HFFc6 (cell line): ENCODE measurements at regions not wholly inside any gene's neighbourhood (a gene's known extent, or its start where the extent isn't known, plus 50 kb on each side); places are given as distances from the start of the nearest gene placed in this dataset.

Source experiments
- DNase-seq: peaks from one replicate; pipeline ENCODE4 v3.0.0-alpha.2; 2018
- H3K27ac Mint-ChIP-seq: 2 replicates; pipeline ENCODE4 v1.8.0; 2020; ENCODE audit warnings: mild to moderate bottlenecking, mixed read lengths
- H3K27me3 Mint-ChIP-seq: 2 replicates; pipeline ENCODE4 v1.8.0; 2021; ENCODE audit warnings: mild to moderate bottlenecking, moderate library complexity, mixed read lengths; ENCODE audit not compliant: insufficient read depth
- H3K36me3 Mint-ChIP-seq: 2 replicates; pipeline ENCODE4 v1.8.0; 2021; ENCODE audit warnings: low read depth, mixed read lengths
- H3K4me1 Mint-ChIP-seq: 2 replicates; pipeline ENCODE4 v1.8.0; 2020; ENCODE audit warnings: low read depth, mixed read lengths
- H3K4me3 Mint-ChIP-seq: 2 replicates; pipeline ENCODE4 v1.8.0; 2020; ENCODE audit warnings: mild to moderate bottlenecking, moderate library complexity, mixed read lengths
- H3K9me3 Mint-ChIP-seq: 2 replicates; pipeline ENCODE4 v1.8.0; 2020; ENCODE audit warnings: mild to moderate bottlenecking, mixed read lengths
- TF ChIP-seq, protein P1 (sequence below): fragments of 200-600 bp; sonication (generic); IDR thresholded peaks from 2 replicates; pipeline ENCODE4 v1.5.0; 2021; ENCODE audit warnings: antibody characterized with exemption, mild to moderate bottlenecking

DNA sequence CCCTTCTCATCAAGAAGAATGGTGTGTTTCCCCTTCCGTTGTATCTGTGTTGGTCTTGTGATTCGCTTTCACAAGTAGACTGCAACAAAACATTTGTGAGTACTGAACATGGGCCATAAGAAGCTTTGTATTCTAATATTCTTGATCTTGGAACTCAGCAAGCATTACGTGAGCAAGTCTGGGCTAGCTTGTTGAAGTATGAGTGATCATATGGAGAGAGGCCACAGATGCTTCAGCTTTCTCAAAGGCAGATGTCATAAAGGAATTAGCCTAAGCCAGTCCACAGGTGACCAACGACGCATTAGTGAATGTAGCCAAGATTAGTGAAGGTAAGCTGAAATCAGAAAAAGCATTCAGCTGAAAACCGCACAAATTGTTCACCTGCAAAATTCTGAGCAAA, 609.6 kb upstream of the NEGR1 start:
- H3K36me3 Mint-ChIP-seq, result no peaks in the 10 kb centered on the region
- no peak for DNase-seq
- TF ChIP-seq, protein P1, sequence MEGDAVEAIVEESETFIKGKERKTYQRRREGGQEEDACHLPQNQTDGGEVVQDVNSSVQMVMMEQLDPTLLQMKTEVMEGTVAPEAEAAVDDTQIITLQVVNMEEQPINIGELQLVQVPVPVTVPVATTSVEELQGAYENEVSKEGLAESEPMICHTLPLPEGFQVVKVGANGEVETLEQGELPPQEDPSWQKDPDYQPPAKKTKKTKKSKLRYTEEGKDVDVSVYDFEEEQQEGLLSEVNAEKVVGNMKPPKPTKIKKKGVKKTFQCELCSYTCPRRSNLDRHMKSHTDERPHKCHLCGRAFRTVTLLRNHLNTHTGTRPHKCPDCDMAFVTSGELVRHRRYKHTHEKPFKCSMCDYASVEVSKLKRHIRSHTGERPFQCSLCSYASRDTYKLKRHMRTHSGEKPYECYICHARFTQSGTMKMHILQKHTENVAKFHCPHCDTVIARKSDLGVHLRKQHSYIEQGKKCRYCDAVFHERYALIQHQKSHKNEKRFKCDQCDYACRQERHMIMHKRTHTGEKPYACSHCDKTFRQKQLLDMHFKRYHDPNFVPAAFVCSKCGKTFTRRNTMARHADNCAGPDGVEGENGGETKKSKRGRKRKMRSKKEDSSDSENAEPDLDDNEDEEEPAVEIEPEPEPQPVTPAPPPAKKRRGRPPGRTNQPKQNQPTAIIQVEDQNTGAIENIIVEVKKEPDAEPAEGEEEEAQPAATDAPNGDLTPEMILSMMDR, result no peak

GRCh38 chr1:72885841-72886240, 603.5 kb upstream of the NEGR1 start:
- Mint-ChIP-seq H3K9me3 (0 out of 2 replicates have a peak, but pooled peaks cover 3% of the 10 kb centered on the region), H3K27ac (no peak overlapping the region), H3K36me3 (no peaks in the 10 kb centered on the region), H3K27me3 (no peaks in the 10 kb centered on the region), H3K4me1 (no peaks in the 10 kb centered on the region), H3K4me3 (no peak overlapping the region)
- no peak for DNase-seq
- TF ChIP-seq, protein P1, result no peak

More for the DNA sequence above, 609.6 kb upstream of the NEGR1 start:
- Mint-ChIP-seq H3K4me3 (no peak overlapping the region), H3K9me3 (peaks cover 15% of the 10 kb centered on the region; the same call in 1 of the 2 replicates), H3K27ac (no peak overlapping the region), H3K27me3 (no peaks in the 10 kb centered on the region), H3K4me1 (no peaks in the 10 kb centered on the region)

GRCh38 chr1:72885017-72885416, 602.7 kb upstream of the NEGR1 start:
- 0 out of 2 replicates have a peak, but pooled peaks cover 3% of the 10 kb centered on the region for H3K9me3 Mint-ChIP-seq
- TF ChIP-seq, protein P1, result no peak
- no peaks in the 10 kb centered on the region for H3K4me1 Mint-ChIP-seq
- H3K4me3 Mint-ChIP-seq, result no peak overlapping the region
- H3K27me3 Mint-ChIP-seq, result no peaks in the 10 kb centered on the region
- no peak overlapping the region for H3K27ac Mint-ChIP-seq
- DNase-seq, result no peak
- no peaks in the 10 kb centered on the region for H3K36me3 Mint-ChIP-seq

- Mint-ChIP-seq H3K36me3 (no peaks in the 10 kb centered on the region), H3K4me1 (no peaks in the 10 kb centered on the region), H3K27ac (no peak overlapping the region), H3K27me3 (no peaks in the 10 kb centered on the region), H3K4me3 (no peak overlapping the region), H3K9me3 (0 out of 2 replicates have a peak, but pooled peaks cover 4% of the 10 kb centered on the region)
- TF ChIP-seq, protein P1, result no peak
- no peak for DNase-seq
Observed at GRCh38 chr1:72869873-72870272, 587.5 kb upstream of the NEGR1 start.

DNA sequence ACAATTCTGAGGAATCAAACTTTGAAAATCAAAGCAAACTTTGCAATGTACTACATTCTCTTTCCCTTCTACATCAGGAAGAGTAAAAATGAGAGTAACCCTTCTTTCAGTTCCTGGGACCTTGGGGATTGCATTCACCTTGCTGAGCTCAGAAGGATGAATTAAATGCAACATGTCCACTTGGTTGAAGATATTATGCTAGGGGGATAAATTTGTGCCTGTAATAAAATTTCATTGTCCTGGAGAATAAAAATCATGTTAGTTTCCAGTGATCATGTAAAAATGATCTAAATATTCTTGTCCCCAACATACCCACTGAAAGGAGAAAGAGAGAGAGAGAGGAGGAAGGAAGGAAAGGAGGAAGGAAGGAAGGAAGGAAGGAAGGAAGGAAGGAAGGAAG, 587.1 kb upstream of the NEGR1 start:
- no peaks in the 10 kb centered on the region for H3K27me3 Mint-ChIP-seq
- H3K36me3 Mint-ChIP-seq, result no peaks in the 10 kb centered on the region
- no peak overlapping the region for H3K4me3 Mint-ChIP-seq
- 0 out of 2 replicates have a peak, but pooled peaks cover 4% of the 10 kb centered on the region for H3K9me3 Mint-ChIP-seq
- TF ChIP-seq, protein P1, result no peak
- no peaks in the 10 kb centered on the region for H3K4me1 Mint-ChIP-seq
- no peak overlapping the region for H3K27ac Mint-ChIP-seq
- no peak for DNase-seq

- TF ChIP-seq, protein P1, result no peak
- Mint-ChIP-seq H3K27me3 (no peaks in the 10 kb centered on the region), H3K4me1 (no peaks in the 10 kb centered on the region), H3K27ac (no peak overlapping the region), H3K9me3 (no peaks in the 10 kb centered on the region), H3K4me3 (no peak overlapping the region), H3K36me3 (no peaks in the 10 kb centered on the region)
- DNase-seq, result no peak
Observed at GRCh38 chr1:72851597-72851996, 569.3 kb upstream of the NEGR1 start.
